Central memory CD8-positive, alpha-beta T cell (primary cell): ENCODE measurements at regions not wholly inside any gene's neighbourhood (a gene's known extent, or its start where the extent isn't known, plus 50 kb on each side); places are given as distances from the start of the nearest gene placed in this dataset.

Source experiments
- ATAC-seq: fragments of 150-1000 bp; cut with Tn5 transposase; replicated peaks from 2 replicates; pipeline ENCODE4 v1.10.0; 2022; ENCODE audit warnings: mild to moderate bottlenecking, moderate FRiP score, moderate number of reproducible peaks; ENCODE audit not compliant: poor library complexity, severe bottlenecking; ENCODE audit errors: extremely low read depth
- DNase-seq, 2 donors: peaks; one replicate each; pipeline ENCODE4 v3.0.0; 2021; ENCODE audit warnings: low spot score in 2 of 2
- H3K27ac Mint-ChIP-seq: one replicate; pipeline ENCODE4 v1.8.0; 2022; ENCODE audit warnings: low read depth, mild to moderate bottlenecking, moderate library complexity, mixed read lengths
- H3K27me3 Mint-ChIP-seq: one replicate; pipeline ENCODE4 v1.8.0; 2022; ENCODE audit warnings: mixed read lengths
- H3K36me3 Mint-ChIP-seq: one replicate; pipeline ENCODE4 v1.8.0; 2022; ENCODE audit warnings: mild to moderate bottlenecking, moderate library complexity, mixed read lengths; ENCODE audit not compliant: insufficient read depth
- H3K4me1 Mint-ChIP-seq: one replicate; pipeline ENCODE4 v1.8.0; 2022; ENCODE audit warnings: mixed read lengths
- H3K4me3 Mint-ChIP-seq: one replicate; pipeline ENCODE4 v1.8.0; 2022; ENCODE audit warnings: mild to moderate bottlenecking, moderate library complexity, mixed read lengths
- H3K9me3 Mint-ChIP-seq: one replicate; pipeline ENCODE4 v1.8.0; 2022; ENCODE audit warnings: mixed read lengths

DNA sequence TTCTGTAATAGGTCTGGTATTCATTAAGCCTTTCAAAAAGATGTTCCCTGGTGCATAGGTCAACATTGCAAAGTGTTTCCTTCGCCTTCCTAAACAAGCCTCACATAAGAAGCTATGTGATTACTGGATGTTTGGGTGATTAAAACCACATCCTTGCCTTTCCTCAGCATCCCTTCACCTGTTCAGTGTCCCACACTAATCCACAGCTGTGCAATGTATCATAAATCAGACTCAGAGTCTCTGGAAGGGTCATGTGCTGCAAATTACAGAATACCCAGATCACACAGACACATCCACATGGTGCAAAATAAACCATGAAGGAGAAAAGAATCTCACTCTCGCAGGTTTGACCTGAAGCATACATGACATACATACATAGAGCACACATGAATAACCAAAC, 164.7 kb upstream of the NSMCE3 start:
- Mint-ChIP-seq H3K27ac (no peak overlapping the region), H3K27me3 (peaks cover 46% of the 10 kb centered on the region), H3K36me3 (no peaks in the 10 kb centered on the region), H3K4me1 (no peaks in the 10 kb centered on the region), H3K4me3 (no peak overlapping the region), H3K9me3 (no peaks in the 10 kb centered on the region)
- DNase-seq (no peak), ATAC-seq (no peak)

DNA sequence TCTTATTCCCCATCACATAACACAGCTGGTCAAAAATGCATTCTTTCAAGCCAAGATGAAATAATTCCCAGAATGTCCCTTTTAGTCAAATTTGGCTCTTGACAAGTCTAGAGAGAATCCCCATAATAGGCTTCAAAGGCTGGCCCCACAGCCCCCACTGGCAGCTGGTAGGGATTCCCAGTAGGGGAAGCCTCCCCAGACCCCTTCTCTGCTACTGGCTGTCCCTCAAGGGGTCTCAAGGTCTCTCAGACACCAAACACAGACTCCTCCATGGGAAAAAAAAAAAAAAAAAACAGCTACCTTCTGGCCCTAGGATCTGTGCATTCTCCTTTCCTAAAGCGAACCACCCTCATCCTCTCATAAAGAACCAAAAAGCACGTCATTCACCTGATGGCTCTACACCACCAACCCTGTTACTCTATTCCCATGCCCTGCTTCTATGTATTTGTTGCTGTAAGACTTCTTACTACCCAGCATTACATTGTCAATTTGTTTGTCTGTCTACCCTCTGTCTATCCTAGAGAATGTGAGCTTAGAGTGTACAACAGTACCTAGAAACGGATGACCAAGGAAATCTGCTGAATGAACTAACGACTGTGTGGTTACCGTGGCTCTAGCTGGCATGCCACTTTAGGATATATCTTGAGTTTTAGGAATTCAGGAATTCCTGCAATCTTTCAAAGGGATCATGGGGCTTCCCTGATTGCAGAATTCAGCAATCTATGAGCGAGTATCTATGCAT, 164.1 kb upstream of the NSMCE3 start:
- DNase-seq (no peak), ATAC-seq (no peak)
- Mint-ChIP-seq H3K27me3 (peaks cover 46% of the 10 kb centered on the region), H3K36me3 (no peaks in the 10 kb centered on the region), H3K4me1 (no peaks in the 10 kb centered on the region), H3K27ac (no peak overlapping the region), H3K9me3 (no peaks in the 10 kb centered on the region), H3K4me3 (no peak overlapping the region)

GRCh38 chr15:29433050-29433318, 163.4 kb upstream of the NSMCE3 start:
- DNase-seq (no peak), ATAC-seq (no peak)
- Mint-ChIP-seq H3K36me3 (no peaks in the 10 kb centered on the region), H3K9me3 (no peaks in the 10 kb centered on the region), H3K4me3 (no peak overlapping the region), H3K27ac (no peak overlapping the region), H3K27me3 (peaks cover 46% of the 10 kb centered on the region), H3K4me1 (no peaks in the 10 kb centered on the region)

DNA sequence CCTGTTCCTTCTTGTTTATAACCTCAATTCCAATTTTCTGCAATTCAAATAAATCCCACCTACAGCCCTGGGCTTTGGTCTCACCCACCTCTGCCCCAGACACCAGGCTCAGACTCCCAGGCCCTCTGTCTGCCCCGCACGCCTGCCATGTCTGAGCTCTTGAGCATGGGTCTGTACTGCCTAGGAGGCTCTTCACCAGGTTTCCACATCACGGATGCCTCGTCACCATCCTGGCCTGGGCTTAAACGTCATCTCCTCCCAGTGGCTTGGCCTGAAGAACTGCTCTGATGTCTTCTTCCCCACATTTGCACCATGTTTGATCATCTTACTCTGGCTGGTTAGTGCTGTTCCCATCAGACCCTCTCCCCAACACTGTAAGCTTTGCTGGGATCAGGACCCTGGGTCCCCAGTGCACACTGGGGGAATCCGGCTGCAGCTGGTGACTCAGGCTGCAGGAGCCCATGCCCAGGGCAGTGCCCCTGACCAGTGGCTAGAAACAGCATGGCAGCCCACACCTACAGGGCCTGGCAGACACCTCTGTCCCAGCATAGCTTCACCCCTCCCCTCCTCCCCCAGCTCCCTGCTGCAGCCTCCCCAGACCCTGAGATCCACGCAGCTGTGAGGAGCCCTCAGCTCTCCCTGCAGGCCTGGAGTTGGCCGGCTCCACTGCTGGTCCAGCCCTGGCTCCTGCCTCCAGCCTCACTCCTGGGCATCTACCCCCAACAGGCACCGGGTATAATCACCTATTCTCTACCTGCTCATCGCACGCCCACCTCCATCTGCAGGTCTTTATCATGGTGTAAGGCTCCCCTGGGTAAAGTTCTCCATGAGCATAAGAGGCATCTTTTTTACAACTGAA, 162.8 kb upstream of the NSMCE3 start:
- Mint-ChIP-seq H3K27ac (no peak overlapping the region), H3K4me3 (no peak overlapping the region), H3K4me1 (no peaks in the 10 kb centered on the region), H3K9me3 (no peaks in the 10 kb centered on the region), H3K27me3 (peaks cover 45% of the 10 kb centered on the region), H3K36me3 (no peaks in the 10 kb centered on the region)
- DNase-seq = no peak
- ATAC-seq = no peak

DNA sequence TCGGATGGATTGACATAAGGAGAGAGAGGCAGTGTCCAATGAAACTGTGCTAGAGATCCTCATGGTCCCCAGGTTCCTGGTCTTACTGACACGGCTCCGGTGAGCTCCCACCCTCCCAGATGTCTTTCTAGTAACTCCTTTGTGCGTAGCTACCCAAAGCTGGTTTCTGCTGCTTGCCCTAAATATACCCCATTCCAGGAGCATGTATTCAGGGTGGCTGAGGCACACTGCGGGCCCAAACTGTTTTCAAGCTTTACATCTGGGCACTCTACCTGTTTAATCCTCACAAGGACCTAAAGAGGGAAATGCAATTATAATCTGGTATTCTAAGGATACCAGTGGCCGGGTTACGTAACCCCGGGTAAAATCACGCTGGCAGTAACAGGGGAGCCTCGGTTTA, 161.2 kb upstream of the NSMCE3 start:
- no peak overlapping the region for H3K4me3 Mint-ChIP-seq
- DNase-seq (no peak), ATAC-seq (no peak)
- H3K36me3 Mint-ChIP-seq = no peaks in the 10 kb centered on the region
- no peak overlapping the region for H3K27ac Mint-ChIP-seq
- H3K4me1 Mint-ChIP-seq = no peaks in the 10 kb centered on the region
- peaks cover 37% of the 10 kb centered on the region for H3K27me3 Mint-ChIP-seq
- H3K9me3 Mint-ChIP-seq = no peaks in the 10 kb centered on the region

DNA sequence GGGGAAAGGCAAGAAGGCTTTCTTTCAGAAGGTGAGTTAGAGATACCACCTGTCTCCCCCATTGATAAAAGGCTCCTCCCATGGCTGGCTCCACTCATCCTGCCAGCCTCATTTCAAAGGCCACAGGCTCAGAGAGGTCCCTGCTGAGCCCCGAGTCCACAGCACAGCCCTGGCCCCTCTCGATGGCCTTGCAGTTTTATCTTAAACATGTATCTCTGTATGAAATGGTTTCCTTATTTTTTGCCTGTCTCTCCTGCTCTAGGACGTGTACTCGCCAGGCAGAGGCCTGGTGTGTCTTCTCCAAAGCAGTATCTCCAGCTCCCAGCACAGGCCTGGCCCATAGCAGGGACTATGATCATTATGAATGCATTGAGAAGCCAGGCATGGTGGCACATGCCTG, 160.5 kb upstream of the NSMCE3 start:
- DNase-seq = no peak
- H3K27me3 Mint-ChIP-seq = peaks cover 33% of the 10 kb centered on the region
- H3K4me1 Mint-ChIP-seq = no peaks in the 10 kb centered on the region
- ATAC-seq = no peak
- no peak overlapping the region for H3K4me3 Mint-ChIP-seq
- no peaks in the 10 kb centered on the region for H3K36me3 Mint-ChIP-seq
- no peak overlapping the region for H3K27ac Mint-ChIP-seq
- H3K9me3 Mint-ChIP-seq = no peaks in the 10 kb centered on the region

DNA sequence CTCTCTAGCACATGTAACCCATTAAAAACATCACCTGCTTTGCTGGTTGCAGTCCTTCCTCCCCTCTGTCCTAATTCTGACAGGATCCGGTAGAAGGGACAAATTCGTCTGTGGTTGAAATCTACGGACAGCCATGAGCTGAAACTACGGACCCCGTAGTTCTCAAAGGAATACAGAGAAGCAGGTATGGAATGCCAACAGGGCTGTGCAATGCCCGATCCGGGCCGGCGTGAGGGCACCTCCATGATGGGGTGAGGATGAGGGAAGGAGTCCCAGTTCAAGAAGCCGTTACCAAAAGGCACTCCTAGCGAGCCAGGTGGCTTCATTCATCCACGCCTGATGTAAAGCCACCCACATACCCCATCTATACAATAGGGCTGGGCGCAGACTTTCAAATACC, 160.0 kb upstream of the NSMCE3 start:
- H3K36me3 Mint-ChIP-seq = no peaks in the 10 kb centered on the region
- no peaks in the 10 kb centered on the region for H3K9me3 Mint-ChIP-seq
- ATAC-seq = no peak
- H3K27me3 Mint-ChIP-seq = peaks cover 28% of the 10 kb centered on the region
- H3K4me1 Mint-ChIP-seq = no peaks in the 10 kb centered on the region
- no peak overlapping the region for H3K4me3 Mint-ChIP-seq
- DNase-seq = no peak
- H3K27ac Mint-ChIP-seq = no peak overlapping the region

DNA sequence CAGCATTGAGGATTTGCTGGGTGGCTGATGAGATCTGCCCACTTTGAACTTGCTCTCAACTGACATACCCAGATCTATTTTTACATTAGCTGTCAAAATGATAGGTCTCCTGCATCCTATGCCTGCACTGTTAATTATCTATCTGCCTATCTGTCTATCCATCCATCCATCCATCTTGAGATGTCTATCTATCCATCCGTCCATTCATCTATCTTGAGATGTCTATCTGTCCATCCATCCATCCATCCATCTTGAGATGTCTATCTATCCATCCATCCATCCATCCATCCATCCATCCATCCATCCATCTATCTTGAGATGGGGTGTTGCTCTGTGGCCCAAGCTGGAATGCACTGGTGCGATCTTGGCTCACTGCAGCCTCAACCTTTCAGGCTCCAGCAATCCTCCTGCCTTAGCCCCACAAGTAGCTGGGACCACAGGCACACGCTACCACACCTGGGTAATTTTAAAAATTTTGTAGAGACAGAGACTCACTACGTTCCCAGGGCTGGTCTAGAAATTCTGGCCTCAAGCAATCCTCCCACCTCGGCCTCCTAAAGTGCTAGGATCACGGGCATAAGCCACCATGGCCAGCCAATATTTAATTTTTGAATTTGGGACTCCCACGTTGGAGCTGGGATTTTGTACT, 159.4 kb upstream of the NSMCE3 start:
- Mint-ChIP-seq H3K36me3 (no peaks in the 10 kb centered on the region), H3K9me3 (no peaks in the 10 kb centered on the region), H3K4me3 (no peak overlapping the region), H3K27ac (no peak overlapping the region), H3K4me1 (no peaks in the 10 kb centered on the region), H3K27me3 (peaks cover 23% of the 10 kb centered on the region)
- no peak for ATAC-seq
- DNase-seq = no peak

DNA sequence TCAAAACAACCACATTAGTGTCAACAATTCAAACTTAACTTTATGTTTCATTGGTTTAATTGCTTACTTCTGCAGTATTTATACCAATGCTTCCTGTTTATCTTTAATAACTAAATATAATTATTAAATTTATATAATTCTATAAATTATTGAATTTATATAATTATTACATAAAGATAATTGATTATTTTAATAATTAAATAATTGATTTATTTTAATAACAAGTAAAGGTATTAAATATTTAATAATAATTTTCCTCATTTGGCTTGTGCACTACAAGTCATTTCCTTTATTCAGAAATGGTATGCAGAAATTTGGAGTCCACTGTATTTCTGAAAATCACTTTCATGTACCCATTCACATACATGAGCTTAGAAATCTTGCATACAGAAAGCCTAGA, 156.2 kb upstream of the NSMCE3 start:
- Mint-ChIP-seq H3K4me1 (no peaks in the 10 kb centered on the region), H3K9me3 (no peaks in the 10 kb centered on the region), H3K27me3 (peaks cover 1% of the 10 kb centered on the region), H3K36me3 (no peaks in the 10 kb centered on the region), H3K4me3 (no peak overlapping the region), H3K27ac (no peak overlapping the region)
- DNase-seq = no peak
- no peak for ATAC-seq

GRCh38 chr15:29424118-29424517, 154.5 kb upstream of the NSMCE3 start:
- Mint-ChIP-seq H3K4me3 (no peak overlapping the region), H3K36me3 (no peaks in the 10 kb centered on the region), H3K4me1 (no peaks in the 10 kb centered on the region), H3K27ac (no peak overlapping the region), H3K27me3 (peaks cover 18% of the 10 kb centered on the region), H3K9me3 (no peaks in the 10 kb centered on the region)
- ATAC-seq (no peak), DNase-seq (no peak)

DNA sequence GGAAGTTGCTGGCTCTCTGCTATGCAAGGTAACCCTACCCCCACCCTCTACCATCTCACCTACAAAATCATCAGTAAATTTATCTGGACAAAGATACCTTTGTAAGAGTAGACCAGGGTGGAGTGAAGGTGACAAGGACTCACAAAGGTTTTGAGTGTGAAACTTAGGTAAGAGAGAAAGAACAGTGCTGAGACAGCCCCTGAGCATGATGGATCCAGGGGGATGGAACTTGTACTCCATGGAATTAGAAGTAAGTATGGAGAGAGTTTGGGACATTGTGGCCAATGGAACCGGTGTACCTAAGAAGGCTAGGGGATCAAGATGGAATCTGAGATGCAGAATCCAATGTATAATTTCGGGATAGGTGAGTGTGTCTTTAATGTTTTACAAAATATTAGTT, 153.0 kb upstream of the NSMCE3 start:
- no peak for ATAC-seq
- H3K4me3 Mint-ChIP-seq = no peak overlapping the region
- peaks cover 31% of the 10 kb centered on the region for H3K27me3 Mint-ChIP-seq
- DNase-seq = no peak
- H3K9me3 Mint-ChIP-seq = no peaks in the 10 kb centered on the region
- H3K4me1 Mint-ChIP-seq = no peaks in the 10 kb centered on the region
- H3K27ac Mint-ChIP-seq = no peak overlapping the region
- H3K36me3 Mint-ChIP-seq = no peaks in the 10 kb centered on the region

DNA sequence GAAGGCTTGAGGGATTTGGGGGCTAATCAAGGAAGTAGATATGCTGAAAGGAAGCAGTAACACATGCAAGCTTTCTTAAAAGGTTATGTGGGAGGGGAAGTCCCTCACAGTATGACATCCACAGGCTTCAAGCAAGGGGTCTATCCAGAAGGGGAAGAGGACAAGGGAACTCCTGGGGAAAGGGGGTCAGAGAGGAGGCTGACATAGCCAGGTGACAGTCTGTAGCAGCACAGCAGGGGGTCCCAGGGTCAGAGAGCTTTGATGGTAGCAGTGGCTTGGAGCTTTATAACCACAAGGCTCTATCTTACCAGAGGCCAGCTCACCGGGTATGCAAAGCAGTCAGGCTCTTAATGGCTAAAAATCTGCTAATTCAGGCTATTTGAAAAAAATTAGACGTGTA, 150.6 kb upstream of the NSMCE3 start:
- Mint-ChIP-seq H3K27ac (no peak overlapping the region), H3K4me3 (no peak overlapping the region), H3K27me3 (peaks cover 31% of the 10 kb centered on the region), H3K9me3 (no peaks in the 10 kb centered on the region), H3K4me1 (no peaks in the 10 kb centered on the region), H3K36me3 (no peaks in the 10 kb centered on the region)
- no peak for DNase-seq
- ATAC-seq = no peak

GRCh38 chr15:29418931-29419330, 149.3 kb upstream of the NSMCE3 start:
- DNase-seq = no peak
- no peaks in the 10 kb centered on the region for H3K9me3 Mint-ChIP-seq
- H3K36me3 Mint-ChIP-seq = no peaks in the 10 kb centered on the region
- no peak for ATAC-seq
- H3K4me3 Mint-ChIP-seq = no peak overlapping the region
- H3K4me1 Mint-ChIP-seq = no peaks in the 10 kb centered on the region
- H3K27ac Mint-ChIP-seq = no peak overlapping the region
- peaks cover 42% of the 10 kb centered on the region for H3K27me3 Mint-ChIP-seq
